Adrenal gland (tissue), 9 donors: ENCODE measurements at regions not wholly inside any gene's neighbourhood (a gene's known extent, or its start where the extent isn't known, plus 50 kb on each side); places are given as distances from the start of the nearest gene placed in this dataset.

Experiments used
- DNase-seq, 7 donors: peaks; one replicate each; pipeline ENCODE4 v3.0.0-alpha.2; 2019 to 2020
- H3K27ac ChIP-seq, 5 donors: fragments of 200-600 bp; sonication (generic) in 4 of 5; 1 replicate in 3 of 5; 2 replicates in 2 of 5; pipeline versions ENCODE4 v1.5.1 to v1.8.0; 2016 to 2020; ENCODE audit warnings: mild to moderate bottlenecking in 1 of 5
- H3K27me3 ChIP-seq: fragments of 200-600 bp; 2 replicates; pipeline ENCODE4 v1.8.0; 2021
- H3K36me3 ChIP-seq, 2 donors: fragments of 200-600 bp; replicated peaks in 1 of 2; 1 replicate in 1 of 2; 2 replicates in 1 of 2; pipeline versions ENCODE4 v1.5.1 to v1.8.0; 2018 to 2022
- H3K4me1 ChIP-seq, 2 donors: fragments of 200-600 bp; replicated peaks in 1 of 2; 1 replicate in 1 of 2; 2 replicates in 1 of 2; pipeline versions ENCODE4 v1.5.1 to v1.8.0; 2018 to 2021
- H3K4me3 ChIP-seq, 4 donors: fragments of 200-600 bp; sonication (generic) in 3 of 4; one replicate each; pipeline ENCODE4 v1.5.1; 2016 to 2018
- H3K9me3 ChIP-seq, 3 donors: fragments of 200-600 bp; sonication (generic) in 1 of 3; replicated peaks in 1 of 3; 1 replicate in 2 of 3; 2 replicates in 1 of 3; pipeline versions ENCODE4 v1.5.1 to v1.8.0; 2016 to 2021
- CTCF ChIP-seq, 6 experiments: fragments of 450-650 bp in 4 of 6; fragments of 200-600 bp in 2 of 6; sonication (generic) in 1 of 6; IDR thresholded peaks; 1 replicate in 5 of 6; 2 replicates in 1 of 6; pipeline versions ENCODE4 v1.5.1 to v1.8.0; 2016 to 2021; ENCODE audit warnings: antibody characterized with exemption in 6 of 6, mild to moderate bottlenecking in 2 of 6, moderate library complexity in 1 of 6
- POLR2A ChIP-seq, 2 donors: fragments of 450-650 bp; IDR thresholded peaks; one replicate each; pipeline ENCODE4 v1.6.1; 2017; ENCODE audit warnings: antibody characterized with exemption in 2 of 2, mild to moderate bottlenecking in 2 of 2, moderate library complexity in 1 of 2
- WGBS, 4 donors: extraction: QIAGEN DNeasy Blood & Tissue Kit in 2 of 4; methylation state at CpG; one replicate each; pipeline versions ENCODE4 v1.1.5 to v1.1.7; 2013 to 2017; 5-methylcytosine and 5-hydroxymethylcytosine counted together
- intact Hi-C, 2 donors: fragments of 100-400 bp; cut with DNase I; formaldehyde crosslinking; loops; one replicate each; pipeline versions ENCODE4 v1.14.1 to v1.15.0; 2022 to 2023
- donor health status: healthy with polysubstance abuse.
- donor health status: Bipolar disorder and iron deficiency.
- donor health status: DM: yes; HTN: yes; CAD: no.
- donor health status: DM: no; HTN: no; CAD: no.
- donor health status: DM: no; HTN: no; CAD: no.

GRCh38 chr9:107094370-107094769 lies 188.7 kb upstream of the RAD23B start:
- Histone ChIP-seq H3K9me3 (no peaks in the 10 kb centered on the region), H3K27ac (no peak overlapping the region), H3K36me3 (no peaks in the 10 kb centered on the region), H3K4me1 (no peaks in the 10 kb centered on the region), H3K27me3 (no peaks in the 10 kb centered on the region), H3K4me3 (no peak overlapping the region)
- DNase-seq = no peak
- 67 to 81% (median 75%) methylated on average over 3 of the region's 3 CpGs for WGBS, 4 donors
- intact Hi-C loops = no loop called here
- no peak for TF ChIP-seq POLR2A (IDR thresholded peaks at IDR 0.05)
- no peak for TF ChIP-seq CTCF (IDR thresholded peaks at IDR 0.05)

GRCh38 chr9:107100591-107100990 lies 182.5 kb upstream of the RAD23B start:
- no peaks in the 10 kb centered on the region for H3K9me3 ChIP-seq
- H3K27ac ChIP-seq = no peak overlapping the region
- intact Hi-C loops = no loop called here
- 69 to 90% (median 84%) methylated on average over 7 of the region's 7 CpGs for WGBS, 4 donors
- DNase-seq = no peak
- H3K27me3 ChIP-seq = no peaks in the 10 kb centered on the region
- no peaks in the 10 kb centered on the region for H3K36me3 ChIP-seq
- H3K4me3 ChIP-seq = no peak overlapping the region
- TF ChIP-seq CTCF (IDR thresholded peaks at IDR 0.05) = no peak
- TF ChIP-seq POLR2A (IDR thresholded peaks at IDR 0.05) = no peak
- no peaks in the 10 kb centered on the region for H3K4me1 ChIP-seq

GRCh38 chr9:107102011-107102410 lies 181.1 kb upstream of the RAD23B start:
- no peak overlapping the region for H3K4me3 ChIP-seq
- intact Hi-C loops = no loop called here
- no peaks in the 10 kb centered on the region for H3K4me1 ChIP-seq
- no peak for DNase-seq
- no peaks in the 10 kb centered on the region for H3K27me3 ChIP-seq
- no peak overlapping the region for H3K27ac ChIP-seq
- H3K36me3 ChIP-seq = no peaks in the 10 kb centered on the region
- 79 to 86% (median 85%) methylated on average over 2 to 5 of the region's 5 CpGs for WGBS, 4 donors
- H3K9me3 ChIP-seq = no peaks in the 10 kb centered on the region
- TF ChIP-seq CTCF (IDR thresholded peaks at IDR 0.05) (no peak), POLR2A (IDR thresholded peaks at IDR 0.05) (no peak)

GRCh38 chr9:107103621-107104020 lies 179.5 kb upstream of the RAD23B start:
- DNase-seq = no peak
- Histone ChIP-seq H3K4me3 (no peak overlapping the region), H3K36me3 (no peaks in the 10 kb centered on the region), H3K27me3 (no peaks in the 10 kb centered on the region), H3K9me3 (no peaks in the 10 kb centered on the region), H3K4me1 (no peaks in the 10 kb centered on the region), H3K27ac (no peak overlapping the region)
- TF ChIP-seq CTCF (IDR thresholded peaks at IDR 0.05) (no peak), POLR2A (IDR thresholded peaks at IDR 0.05) (no peak)
- 78 to 91% (median 83%) methylated on average over 2 of the region's 2 CpGs for WGBS, 4 donors
- intact Hi-C loops = no loop called here
